LNCAP (cell line): ENCODE measurements at regions not wholly inside any gene's neighbourhood (a gene's known extent, or its start where the extent isn't known, plus 50 kb on each side); places are given as distances from the start of the nearest gene placed in this dataset.

Experiments used
- TF ChIP-seq, protein P1 (sequence below): fragments of 450-650 bp; IDR thresholded peaks from 2 replicates; pipeline ENCODE4 v1.5.1; 2017; ENCODE audit warnings: mild to moderate bottlenecking

DNA sequence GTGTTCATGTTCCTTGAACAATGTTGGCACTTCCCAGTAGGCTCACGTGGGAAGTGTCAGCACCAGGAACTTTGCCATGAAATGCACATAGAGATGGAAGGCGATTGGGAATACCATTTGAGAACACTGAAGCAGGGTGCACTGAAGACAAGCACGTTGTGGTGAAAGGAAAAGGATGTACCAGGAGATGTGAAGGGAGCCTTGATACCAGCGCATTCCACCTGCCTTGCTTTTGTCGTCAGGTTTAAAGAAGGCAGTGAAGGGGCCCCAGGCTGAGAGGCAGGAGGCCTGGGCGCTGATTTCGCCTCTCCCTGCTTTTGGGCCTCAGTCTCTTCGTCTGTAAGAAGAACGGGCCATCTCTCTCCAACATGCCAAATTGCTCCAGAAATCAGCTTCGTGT, 194.5 kb upstream of the HES1 start:
- TF ChIP-seq, protein P1, sequence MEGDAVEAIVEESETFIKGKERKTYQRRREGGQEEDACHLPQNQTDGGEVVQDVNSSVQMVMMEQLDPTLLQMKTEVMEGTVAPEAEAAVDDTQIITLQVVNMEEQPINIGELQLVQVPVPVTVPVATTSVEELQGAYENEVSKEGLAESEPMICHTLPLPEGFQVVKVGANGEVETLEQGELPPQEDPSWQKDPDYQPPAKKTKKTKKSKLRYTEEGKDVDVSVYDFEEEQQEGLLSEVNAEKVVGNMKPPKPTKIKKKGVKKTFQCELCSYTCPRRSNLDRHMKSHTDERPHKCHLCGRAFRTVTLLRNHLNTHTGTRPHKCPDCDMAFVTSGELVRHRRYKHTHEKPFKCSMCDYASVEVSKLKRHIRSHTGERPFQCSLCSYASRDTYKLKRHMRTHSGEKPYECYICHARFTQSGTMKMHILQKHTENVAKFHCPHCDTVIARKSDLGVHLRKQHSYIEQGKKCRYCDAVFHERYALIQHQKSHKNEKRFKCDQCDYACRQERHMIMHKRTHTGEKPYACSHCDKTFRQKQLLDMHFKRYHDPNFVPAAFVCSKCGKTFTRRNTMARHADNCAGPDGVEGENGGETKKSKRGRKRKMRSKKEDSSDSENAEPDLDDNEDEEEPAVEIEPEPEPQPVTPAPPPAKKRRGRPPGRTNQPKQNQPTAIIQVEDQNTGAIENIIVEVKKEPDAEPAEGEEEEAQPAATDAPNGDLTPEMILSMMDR = no peak

GRCh38 chr3:193942516-193943055, 193.4 kb upstream of the HES1 start:
- TF ChIP-seq, protein P1 = no peak

GRCh38 chr3:193943200-193943599, 192.7 kb upstream of the HES1 start:
- TF ChIP-seq, protein P1 = no peak

GRCh38 chr3:193943851-193944517, 192.0 kb upstream of the HES1 start:
- TF ChIP-seq, protein P1 = no peak

DNA sequence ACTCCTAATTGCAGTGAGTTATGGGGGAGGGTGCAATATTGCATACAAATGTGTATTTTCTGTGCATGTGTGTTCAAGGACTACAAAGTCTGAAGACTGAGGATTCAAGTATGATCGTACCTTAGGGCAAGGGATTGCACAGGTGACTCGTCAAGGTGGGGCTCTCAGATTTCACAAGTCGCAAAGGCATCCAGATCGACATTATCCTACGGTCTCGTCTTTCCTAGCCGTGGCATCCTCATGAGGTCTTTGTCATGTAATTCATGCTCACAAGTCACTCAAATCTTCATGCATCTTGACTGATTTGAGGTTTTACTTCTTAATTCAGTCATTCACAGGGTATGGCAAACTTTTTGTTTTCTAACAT, 191.4 kb upstream of the HES1 start:
- TF ChIP-seq, protein P1 = no peak

GRCh38 chr3:193945143-193945542, 190.8 kb upstream of the HES1 start:
- TF ChIP-seq, protein P1 = no peak

DNA sequence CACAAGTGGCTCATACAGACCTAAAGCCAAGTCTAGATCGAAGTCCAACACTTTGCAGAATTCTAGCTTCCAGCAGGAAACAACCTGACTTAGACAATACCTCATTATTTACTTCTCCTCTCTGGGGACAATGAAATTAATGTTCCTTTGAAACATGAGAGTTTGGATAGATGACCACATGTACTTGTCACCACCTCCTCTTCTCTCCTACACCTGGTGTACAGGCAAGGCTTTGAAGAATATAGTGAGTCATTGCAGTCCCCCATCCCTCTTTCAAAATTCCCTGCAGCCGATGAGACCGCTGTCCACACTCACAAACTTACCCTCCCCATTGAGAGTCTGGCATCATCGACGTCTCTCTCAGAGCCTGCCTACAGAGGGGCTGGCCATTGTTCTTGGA, 189.0 kb upstream of the HES1 start:
- TF ChIP-seq, protein P1 = no peak

DNA sequence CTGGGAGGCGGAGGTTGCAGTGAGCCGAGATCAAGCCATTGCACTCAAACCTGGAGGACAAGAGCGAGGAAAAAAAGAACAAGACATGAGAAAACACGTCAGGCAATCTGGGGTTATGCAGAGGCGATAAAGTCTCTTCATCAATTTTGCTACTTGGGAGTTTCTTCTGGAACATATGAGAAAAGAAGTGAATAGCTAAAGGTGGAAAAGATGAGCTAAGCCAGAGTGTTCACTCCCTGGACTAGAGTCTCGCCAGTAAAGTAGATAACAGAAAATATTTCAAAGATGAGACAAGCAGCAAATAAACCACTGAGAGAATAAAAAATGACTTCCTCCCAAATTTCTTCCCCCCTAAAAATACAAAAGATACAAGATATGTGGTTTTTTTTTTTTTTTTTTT, 188.4 kb upstream of the HES1 start:
- TF ChIP-seq, protein P1 = no peak
